Lower leg skin (tissue), 4 donors: ENCODE measurements at regions not wholly inside any gene's neighbourhood (a gene's known extent, or its start where the extent isn't known, plus 50 kb on each side); places are given as distances from the start of the nearest gene placed in this dataset.

ENCODE experiments used
- DNase-seq, 2 donors: peaks; one replicate each; pipeline ENCODE4 v3.0.0-alpha.2; 2019; ENCODE audit warnings: low spot score in 2 of 2
- H3K4me3 ChIP-seq: fragments of 200-600 bp; sonication (generic); 2 replicates; pipeline ENCODE4 v1.5.1; 2017; ENCODE audit warnings: mild to moderate bottlenecking, low read depth; ENCODE audit not compliant: poor library complexity, severe bottlenecking
- POLR2A ChIP-seq, 2 donors: fragments of 450-650 bp; IDR thresholded peaks; one replicate each; pipeline ENCODE4 v1.6.1; 2016 to 2017; ENCODE audit warnings: antibody characterized with exemption in 2 of 2, mild to moderate bottlenecking in 1 of 2, moderate library complexity in 1 of 2
- WGBS, 2 donors: methylation state at CpG; one replicate each; pipeline ENCODE4 v1.1.5; 2018; 5-methylcytosine and 5-hydroxymethylcytosine counted together
- intact Hi-C: fragments of 100-400 bp; cut with DNase I; formaldehyde crosslinking; loops from one replicate; pipeline ENCODE4 v1.15.0; 2023; ENCODE audit warnings: low total_unique reads
- TF ChIP-seq, protein P1 (sequence below), 3 donors: fragments of 450-650 bp; IDR thresholded peaks; one replicate each; pipeline ENCODE4 v1.5.1; 2016; ENCODE audit warnings: antibody characterized with exemption in 3 of 3, mild to moderate bottlenecking in 3 of 3, moderate library complexity in 2 of 3

DNA sequence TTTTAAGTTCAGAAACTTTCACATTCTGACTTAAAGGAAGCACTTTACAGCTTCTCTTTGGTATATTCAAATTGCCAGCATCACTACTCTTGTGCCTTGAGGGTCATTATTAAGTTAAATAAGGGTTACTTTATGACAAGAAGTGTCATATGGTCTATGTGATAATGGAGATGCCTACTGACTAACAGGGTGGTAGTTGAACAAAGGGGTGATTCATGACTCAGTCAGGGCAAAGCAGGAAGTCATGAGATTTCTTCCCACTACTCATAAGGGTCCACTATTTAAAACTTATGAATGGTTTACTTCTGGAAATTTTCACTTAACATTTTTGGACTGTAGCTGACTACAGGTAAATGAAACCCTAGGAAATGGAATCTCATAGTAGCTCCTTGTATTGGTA, 938.3 kb upstream of the PTPRD start:
- no peak for DNase-seq
- intact Hi-C loops: no loop called here
- TF ChIP-seq POLR2A (IDR thresholded peaks at IDR 0.05): no peak
- TF ChIP-seq, protein P1, sequence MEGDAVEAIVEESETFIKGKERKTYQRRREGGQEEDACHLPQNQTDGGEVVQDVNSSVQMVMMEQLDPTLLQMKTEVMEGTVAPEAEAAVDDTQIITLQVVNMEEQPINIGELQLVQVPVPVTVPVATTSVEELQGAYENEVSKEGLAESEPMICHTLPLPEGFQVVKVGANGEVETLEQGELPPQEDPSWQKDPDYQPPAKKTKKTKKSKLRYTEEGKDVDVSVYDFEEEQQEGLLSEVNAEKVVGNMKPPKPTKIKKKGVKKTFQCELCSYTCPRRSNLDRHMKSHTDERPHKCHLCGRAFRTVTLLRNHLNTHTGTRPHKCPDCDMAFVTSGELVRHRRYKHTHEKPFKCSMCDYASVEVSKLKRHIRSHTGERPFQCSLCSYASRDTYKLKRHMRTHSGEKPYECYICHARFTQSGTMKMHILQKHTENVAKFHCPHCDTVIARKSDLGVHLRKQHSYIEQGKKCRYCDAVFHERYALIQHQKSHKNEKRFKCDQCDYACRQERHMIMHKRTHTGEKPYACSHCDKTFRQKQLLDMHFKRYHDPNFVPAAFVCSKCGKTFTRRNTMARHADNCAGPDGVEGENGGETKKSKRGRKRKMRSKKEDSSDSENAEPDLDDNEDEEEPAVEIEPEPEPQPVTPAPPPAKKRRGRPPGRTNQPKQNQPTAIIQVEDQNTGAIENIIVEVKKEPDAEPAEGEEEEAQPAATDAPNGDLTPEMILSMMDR (IDR thresholded peaks at IDR 0.05): no peak
- no peak overlapping the region for H3K4me3 ChIP-seq

DNA sequence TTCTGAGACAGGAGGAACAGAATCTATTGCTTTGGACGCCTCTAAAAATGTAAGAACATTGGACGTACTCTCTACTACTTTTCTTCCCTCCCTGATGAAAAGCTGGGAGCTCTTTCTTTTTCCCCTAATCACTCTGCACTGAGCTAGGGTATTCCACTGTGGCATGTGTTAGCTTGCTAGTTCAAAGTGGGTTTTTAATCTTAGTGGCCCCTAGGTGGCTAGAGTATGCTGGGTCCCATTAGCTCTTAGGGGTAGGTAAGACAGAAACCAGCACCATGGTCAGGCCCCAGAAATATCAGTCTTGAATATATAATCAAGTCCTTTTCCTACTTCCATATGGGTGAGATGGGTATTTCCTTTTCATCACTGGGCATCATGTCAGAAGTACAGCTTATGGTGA, 945.2 kb upstream of the PTPRD start:
- WGBS, 2 donors: 84 to 88% methylated on average over 2 of the region's 2 CpGs
- DNase-seq: no peak
- TF ChIP-seq, protein P1 (IDR thresholded peaks at IDR 0.05): no peak
- no peak for TF ChIP-seq POLR2A (IDR thresholded peaks at IDR 0.05)
- intact Hi-C loops: no loop called here
- H3K4me3 ChIP-seq: no peak overlapping the region

DNA sequence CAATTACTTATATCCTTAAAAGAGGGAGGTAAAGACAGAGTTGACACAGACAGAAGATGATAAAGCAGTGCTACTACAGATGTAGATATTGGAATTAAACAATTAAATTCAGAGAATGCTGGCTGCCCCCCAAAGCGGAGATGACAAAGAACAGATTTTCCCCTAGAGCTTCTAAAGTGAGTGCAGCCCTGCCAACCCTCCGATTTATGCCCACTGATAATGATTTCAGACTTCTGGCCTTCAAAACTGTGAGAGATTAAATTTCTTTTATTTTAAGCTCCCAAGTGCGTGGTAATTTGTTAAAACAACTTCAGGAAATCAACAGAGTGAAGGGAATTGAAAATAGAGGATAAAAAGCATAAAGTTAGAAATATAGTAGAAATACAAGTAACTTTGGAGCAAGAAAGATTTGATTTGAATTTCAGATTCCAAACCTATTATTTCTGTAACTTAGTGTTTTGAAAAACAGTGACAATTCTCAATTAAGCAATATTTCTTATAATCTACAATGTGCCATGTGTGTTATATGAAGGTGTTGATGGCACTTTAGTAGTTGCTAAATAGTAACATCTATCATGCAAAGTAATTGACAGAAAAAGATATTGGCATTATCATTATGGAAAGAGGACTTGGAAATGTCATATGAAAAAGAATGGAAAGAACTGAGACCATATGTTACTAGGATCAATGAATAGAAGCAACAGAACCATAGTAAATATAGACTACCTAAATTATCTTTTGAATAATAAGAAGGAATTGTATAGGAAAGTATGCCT, 946.4 kb upstream of the PTPRD start:
- TF ChIP-seq, protein P1 (IDR thresholded peaks at IDR 0.05): no peak
- no peak for TF ChIP-seq POLR2A (IDR thresholded peaks at IDR 0.05)
- intact Hi-C loops: no loop called here
- no peak for DNase-seq
- WGBS, 2 donors: 56 to 62% methylated on average over 3 of the region's 3 CpGs
- no peak overlapping the region for H3K4me3 ChIP-seq

DNA sequence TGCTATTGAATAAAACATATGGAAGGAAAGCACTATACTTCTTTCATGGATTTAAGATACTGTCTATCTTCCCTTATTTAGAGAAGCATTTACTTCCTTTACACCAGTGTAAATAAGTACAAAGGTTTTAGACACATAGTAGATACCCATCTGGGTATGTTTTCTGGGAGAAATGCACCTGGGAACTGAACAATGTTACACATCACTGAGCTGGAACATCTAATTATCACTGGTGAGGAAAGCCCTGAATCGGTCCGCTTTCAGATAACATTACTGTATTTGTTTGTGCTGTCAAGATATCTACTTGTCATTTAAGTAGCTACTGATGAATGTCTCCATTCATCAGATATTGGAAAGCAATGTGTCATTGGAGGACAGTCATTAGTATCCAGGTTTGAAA, 964.7 kb upstream of the PTPRD start:
- no peak for DNase-seq
- 93 to 95% methylated on average over 2 of the region's 2 CpGs for WGBS, 2 donors
- H3K4me3 ChIP-seq: no peak overlapping the region
- TF ChIP-seq, protein P1 (IDR thresholded peaks at IDR 0.05): no peak
- no peak for TF ChIP-seq POLR2A (IDR thresholded peaks at IDR 0.05)
- intact Hi-C loops: no loop called here

DNA sequence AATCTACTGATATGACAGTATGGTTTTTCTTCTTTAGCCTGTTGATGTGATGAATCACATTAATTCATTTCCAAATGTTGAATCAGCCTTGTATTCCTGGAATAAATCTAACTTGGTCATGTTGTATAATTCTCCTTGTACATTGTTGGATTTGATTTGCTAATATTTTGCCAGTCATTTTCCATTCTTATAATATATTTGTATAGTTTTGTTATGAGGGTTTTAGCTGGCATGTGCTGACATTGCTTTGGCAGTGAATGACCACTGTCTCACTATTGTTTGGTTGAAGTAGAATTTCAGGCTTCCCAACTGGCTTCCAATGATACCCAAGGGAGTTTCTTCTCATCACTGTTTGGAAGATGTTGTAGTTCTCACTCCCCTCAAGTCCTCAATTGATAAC, 983.0 kb upstream of the PTPRD start:
- no peak overlapping the region for H3K4me3 ChIP-seq
- intact Hi-C loops: no loop called here
- no peak for TF ChIP-seq POLR2A (IDR thresholded peaks at IDR 0.05)
- TF ChIP-seq, protein P1 (IDR thresholded peaks at IDR 0.05): no peak
- DNase-seq: no peak

DNA sequence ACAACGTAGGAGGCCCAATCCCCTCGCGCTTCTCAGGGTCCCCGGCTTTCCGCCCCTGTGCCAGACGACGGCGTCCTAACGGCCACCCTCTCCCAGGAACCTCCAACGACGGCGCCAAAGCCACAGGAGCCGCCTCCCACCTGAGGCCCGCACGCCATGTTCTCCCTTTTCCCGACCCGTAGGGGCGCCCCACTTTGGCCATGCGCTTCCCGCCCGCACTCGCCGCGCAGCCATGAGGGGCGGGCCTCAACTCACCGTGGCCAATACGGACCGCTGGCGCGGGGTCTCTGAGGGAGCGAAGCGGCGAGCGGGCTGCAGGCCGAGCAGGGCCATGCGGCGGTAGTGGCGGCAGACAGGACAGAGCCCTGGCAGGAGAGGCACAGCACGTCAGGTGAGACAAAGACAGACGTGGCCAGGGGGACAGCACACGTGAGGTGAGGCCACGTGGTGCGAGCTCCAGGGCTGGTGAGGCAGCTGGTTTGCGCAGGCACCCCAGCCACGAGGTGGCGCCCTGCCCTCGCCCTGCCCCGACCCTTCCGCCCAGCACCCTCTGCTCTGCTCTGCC, 1005.5 kb upstream of the PTPRD start:
- H3K4me3 ChIP-seq: no peak overlapping the region
- no peak for TF ChIP-seq POLR2A (IDR thresholded peaks at IDR 0.05)
- TF ChIP-seq, protein P1 (IDR thresholded peaks at IDR 0.05): no peak
- 91 to 93% methylated on average over 49 of the region's 49 CpGs for WGBS, 2 donors
- no peak for DNase-seq
- intact Hi-C loops: no loop called here
